OCI-LY1 (cell line): ENCODE measurements at regions not wholly inside any gene's neighbourhood (a gene's known extent, or its start where the extent isn't known, plus 50 kb on each side); places are given as distances from the start of the nearest gene placed in this dataset.

Source experiments
- H2AFZ ChIP-seq: fragments of 200-600 bp; sonication (generic), shearing (Covaris generic); 2 replicates; pipeline ENCODE4 v1.6.0; 2014; ENCODE audit warnings: antibody characterized with exemption, mild to moderate bottlenecking, low read length
- H3F3A ChIP-seq: fragments of 200-600 bp; sonication (generic), shearing (Covaris generic); 2 replicates; pipeline ENCODE4 v1.6.0; 2014; ENCODE audit warnings: mild to moderate bottlenecking, antibody characterized with exemption, low read length, moderate library complexity; ENCODE audit not compliant: insufficient read depth
- H3K27ac ChIP-seq: fragments of 200-600 bp; sonication (generic); 2 replicates; pipeline ENCODE4 v1.5.1; 2014; ENCODE audit warnings: low read length, mixed run types, mild to moderate bottlenecking, low read depth; ENCODE audit not compliant: poor library complexity, severe bottlenecking
- H3K27me3 ChIP-seq: fragments of 200-600 bp; sonication (generic); 2 replicates; pipeline ENCODE4 v1.6.0; 2014; ENCODE audit warnings: antibody characterized with exemption, mild to moderate bottlenecking, low read length, moderate library complexity; ENCODE audit not compliant: insufficient read depth
- H3K36me3 ChIP-seq: fragments of 200-600 bp; sonication (generic); 2 replicates; pipeline ENCODE4 v1.6.1; 2014; ENCODE audit warnings: mild to moderate bottlenecking, antibody characterized with exemption, low read length, moderate library complexity, mixed read lengths; ENCODE audit not compliant: insufficient read depth
- H3K4me1 ChIP-seq: fragments of 200-600 bp; sonication (generic); 2 replicates; pipeline ENCODE4 v1.5.1; 2014; ENCODE audit warnings: mild to moderate bottlenecking, low read length, moderate library complexity; ENCODE audit not compliant: insufficient read depth, severe bottlenecking
- H3K4me2 ChIP-seq: fragments of 200-600 bp; sonication (generic), shearing (Covaris generic); 2 replicates; pipeline ENCODE4 v1.6.1; 2014; ENCODE audit warnings: low read length
- H3K4me3 ChIP-seq: fragments of 200-600 bp; sonication (generic); 2 replicates; pipeline ENCODE4 v1.5.1; 2014; ENCODE audit warnings: low read length, low read depth, mild to moderate bottlenecking, mixed read lengths; ENCODE audit not compliant: poor library complexity, severe bottlenecking
- H3K79me2 ChIP-seq: fragments of 200-600 bp; shearing (Covaris generic); 2 replicates; pipeline ENCODE4 v1.6.1; 2016; ENCODE audit warnings: mixed run types, low read length, mixed read lengths; ENCODE audit not compliant: insufficient read depth
- H3K9ac ChIP-seq: fragments of 200-600 bp; sonication (generic), shearing (Covaris generic); 2 replicates; pipeline ENCODE4 v1.6.1; 2014; ENCODE audit warnings: mild to moderate bottlenecking, low read length, mixed read lengths
- H3K9me2 ChIP-seq: fragments of 200-600 bp; sonication (generic), shearing (Covaris generic); 2 replicates; pipeline ENCODE4 v1.6.1; 2014; ENCODE audit warnings: low read depth, mild to moderate bottlenecking, low read length, mixed read lengths
- H3K9me3 ChIP-seq: fragments of 200-600 bp; shearing (Covaris generic); 2 replicates; pipeline ENCODE4 v1.6.1; 2014; ENCODE audit warnings: low read length, mixed read lengths
- H4K20me1 ChIP-seq: fragments of 200-600 bp; sonication (generic), shearing (Covaris generic); 2 replicates; pipeline ENCODE4 v1.6.0; 2016; ENCODE audit warnings: mild to moderate bottlenecking, low read length; ENCODE audit not compliant: insufficient read depth
- CTCF ChIP-seq: fragments of 200-600 bp; sonication (generic), shearing (Covaris generic); IDR thresholded peaks from 2 replicates; pipeline ENCODE4 v1.5.1; 2017; ENCODE audit warnings: mild to moderate bottlenecking, antibody characterized with exemption, low read length, moderate library complexity, mixed read lengths
- EZH2 ChIP-seq: fragments of 200-600 bp; sonication (generic), shearing (Covaris generic); IDR thresholded peaks from 2 replicates; pipeline ENCODE4 v1.8.0; 2017; ENCODE audit warnings: borderline replicate concordance, mixed run types, mild to moderate bottlenecking, antibody characterized with exemption, low read length, moderate library complexity, mixed read lengths

DNA sequence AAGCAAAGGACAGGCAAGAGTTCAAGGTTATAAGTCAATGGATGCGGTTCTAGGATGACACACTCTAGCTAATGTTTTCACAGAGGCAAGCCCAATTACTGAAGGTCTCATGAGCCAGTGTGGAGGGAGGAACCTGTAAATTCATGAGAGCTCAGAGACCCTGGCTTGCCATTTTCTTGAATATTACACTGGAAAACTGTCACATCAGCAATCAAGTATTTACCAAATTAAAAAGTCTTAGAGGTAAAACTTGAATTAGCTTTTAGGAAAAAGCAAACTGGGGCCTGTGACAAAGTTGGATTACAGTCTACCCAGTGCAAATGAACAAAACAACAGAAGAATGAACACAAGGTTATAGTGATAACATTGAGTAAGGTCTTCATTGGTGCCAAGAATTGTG, 636.9 kb upstream of the TLE4 start:
- Histone ChIP-seq H3K4me1 (no peaks in the 10 kb centered on the region), H3K9me3 (no peaks in the 10 kb centered on the region), H3K27me3 (no peaks in the 10 kb centered on the region), H3K9ac (no peak overlapping the region), H3F3A (no peaks in the 10 kb centered on the region), H3K36me3 (no peaks in the 10 kb centered on the region), H4K20me1 (no peaks in the 10 kb centered on the region), H2AFZ (no peak overlapping the region), H3K27ac (no peak overlapping the region), H3K4me2 (no peak overlapping the region), H3K4me3 (no peak overlapping the region), H3K9me2 (no peaks in the 10 kb centered on the region), H3K79me2 (no peaks in the 10 kb centered on the region)
- TF ChIP-seq EZH2 = no peak
- no peak for TF ChIP-seq CTCF

GRCh38 chr9:78938821-78939220, 632.9 kb upstream of the TLE4 start:
- Histone ChIP-seq H3K36me3 (no peaks in the 10 kb centered on the region), H3F3A (no peaks in the 10 kb centered on the region), H2AFZ (no peak overlapping the region), H3K27me3 (no peaks in the 10 kb centered on the region), H3K9me2 (no peaks in the 10 kb centered on the region), H3K79me2 (no peaks in the 10 kb centered on the region), H3K9me3 (no peaks in the 10 kb centered on the region), H3K4me3 (no peak overlapping the region), H3K4me1 (no peaks in the 10 kb centered on the region), H3K9ac (no peak overlapping the region), H3K4me2 (no peak overlapping the region), H3K27ac (no peak overlapping the region), H4K20me1 (no peaks in the 10 kb centered on the region)
- TF ChIP-seq EZH2 = no peak

- no peaks in the 10 kb centered on the region for H3K9me2 ChIP-seq
- no peaks in the 10 kb centered on the region for H4K20me1 ChIP-seq
- H3K9ac ChIP-seq = no peak overlapping the region
- no peaks in the 10 kb centered on the region for H3K9me3 ChIP-seq
- H3K4me3 ChIP-seq = no peak overlapping the region
- no peak overlapping the region for H2AFZ ChIP-seq
- H3K27ac ChIP-seq = no peak overlapping the region
- TF ChIP-seq EZH2 = no peak
- no peak for TF ChIP-seq CTCF
- no peaks in the 10 kb centered on the region for H3F3A ChIP-seq
- H3K79me2 ChIP-seq = no peaks in the 10 kb centered on the region
- no peaks in the 10 kb centered on the region for H3K27me3 ChIP-seq
- no peaks in the 10 kb centered on the region for H3K36me3 ChIP-seq
- H3K4me2 ChIP-seq = no peak overlapping the region
- no peaks in the 10 kb centered on the region for H3K4me1 ChIP-seq
Measured at GRCh38 chr9:78939311-78940065, 632.3 kb upstream of the TLE4 start.
